ENCODE measurements at regions not wholly inside any gene's neighbourhood (a gene's known extent, or its start where the extent isn't known, plus 50 kb on each side); places are given as distances from the start of the nearest gene placed in this dataset.

DNA sequence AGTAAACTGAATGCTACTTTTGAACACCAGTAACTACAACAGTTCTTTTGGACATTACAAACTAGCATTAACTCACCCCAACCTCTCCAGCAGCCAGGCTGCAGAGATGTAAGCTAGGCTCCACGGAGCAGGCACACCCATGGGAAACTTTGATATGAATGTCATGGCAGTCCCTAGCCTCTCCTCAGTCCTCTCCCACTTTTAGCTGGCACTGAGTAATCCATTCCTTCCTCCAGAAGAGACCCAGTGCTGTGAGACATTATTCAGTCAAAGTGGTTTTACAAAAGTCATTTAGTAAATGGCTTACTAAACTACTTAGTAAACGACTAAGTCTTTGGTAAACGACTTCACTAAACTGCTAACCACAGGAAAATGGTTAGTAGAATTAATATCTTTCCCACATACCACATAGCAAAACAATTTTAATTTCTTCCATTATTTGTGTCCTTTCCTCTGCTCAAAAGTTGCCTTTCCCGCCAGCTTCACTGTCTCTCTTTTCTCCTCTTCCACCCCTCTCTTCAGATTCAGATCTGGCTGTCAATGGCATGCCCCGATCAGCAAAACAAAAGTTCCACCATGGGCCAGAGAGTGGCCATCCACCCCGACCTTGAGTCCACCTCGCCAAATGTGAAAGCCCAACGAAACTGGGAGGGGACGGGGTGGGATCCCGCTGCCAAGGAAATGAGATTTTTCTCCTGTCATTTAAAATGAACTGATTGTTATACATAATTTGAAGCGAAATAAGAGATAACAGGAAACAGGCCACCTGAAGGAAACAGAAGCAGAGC lies 67.5 kb upstream of the TJP1 start:
- CTCF ChIA-PET, result interaction anchor here (0.6 to 1.9 kb wide), 3 partner anchors 36 to 1986 kb away, joined by 3 to 5 read pairs (median 3); no protein-coding TSS in a partner anchor

DNA sequence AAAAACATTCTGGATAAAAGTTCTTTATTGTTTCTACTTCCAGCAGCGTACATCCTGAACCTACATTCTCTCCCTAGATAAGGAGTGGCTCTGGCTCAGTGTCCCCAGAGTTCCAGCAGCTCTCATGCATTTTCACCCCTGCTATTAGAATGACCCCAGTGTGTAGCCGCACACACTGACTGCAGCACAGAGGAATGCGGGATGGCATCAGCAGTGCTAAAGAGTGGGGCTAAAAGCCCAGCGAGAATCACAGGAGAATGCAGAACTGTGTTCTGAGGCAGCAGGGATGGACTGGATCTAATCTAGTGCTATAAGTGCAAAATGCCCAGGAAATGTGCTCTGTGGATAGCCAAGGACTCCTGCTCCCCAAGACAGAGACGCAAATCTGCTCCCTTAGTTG lies 66.4 kb upstream of the TJP1 start:
- no peak overlapping the region for H3K4me3 ChIP-seq (ENCODE audit: low read depth in 2 of 2, low read length in 1 of 2)
- ChIA-PET POLR2A (no interaction called here), CTCF (interaction anchor here (1.2 kb wide), 1 partner anchor 143 kb away, joined by 3 read pairs; no protein-coding TSS in a partner anchor)
- H3K9me3 ChIP-seq, result no peaks in the 10 kb centered on the region
- H3K27me3 ChIP-seq (ENCODE audit: insufficient read depth), result no peaks in the 10 kb centered on the region
- no peaks in the 10 kb centered on the region for H3K79me2 ChIP-seq (ENCODE audit: insufficient read depth)
- peaks cover 0 to 12% of the 10 kb centered on the region in 2 experiments; a peak in 2 of 4 replicates for H3K4me1 ChIP-seq (ENCODE audit: control insufficient read depth in 1 of 2, insufficient read depth in 2 of 2, low read depth in 1 of 2, low read length in 1 of 2)
- H3K9ac ChIP-seq, result no peak overlapping the region
- no peak overlapping the region for H2AFZ ChIP-seq (ENCODE audit: low read depth)
- H3K27ac ChIP-seq (ENCODE audit: low read depth in 2 of 2, low read length in 1 of 2), result no peak overlapping the region
- no peaks in the 10 kb centered on the region for H3K36me3 ChIP-seq (replicated peaks in 1 of 2; ENCODE audit: control insufficient read depth in 1 of 2, insufficient read depth in 2 of 2, low read length in 1 of 2)
- H4K20me1 ChIP-seq (ENCODE audit: insufficient read depth), result no peaks in the 10 kb centered on the region
- H3F3A ChIP-seq (replicated peaks; ENCODE audit: insufficient read depth), result no peaks in the 10 kb centered on the region
- 69% methylated on average over 5 of the region's 5 CpGs for WGBS (ENCODE audit: low lambda C conversion rate)
- no peak for DNase-seq
- no peaks in the 10 kb centered on the region for H3K9me2 ChIP-seq
- no peak overlapping the region for H3K4me2 ChIP-seq
- TF ChIP-seq POLR2AphosphoS5 (IDR thresholded peaks at IDR 0.05; ENCODE audit: low read depth, low read length), result no peak
- no peak for TF ChIP-seq SMC3 (IDR thresholded peaks at IDR 0.05; ENCODE audit: low read depth, low read length)
- no peak for TF ChIP-seq SIN3A (IDR thresholded peaks at IDR 0.05; ENCODE audit: borderline replicate concordance, low read depth, low read length)
- no peak for TF ChIP-seq TAF1 (IDR thresholded peaks at IDR 0.05; ENCODE audit: borderline replicate concordance, low read depth, low read length)
- TF ChIP-seq CHD2 (IDR thresholded peaks at IDR 0.05; ENCODE audit: low read length, partially characterized antibody), result no peak
- TF ChIP-seq, protein P1, sequence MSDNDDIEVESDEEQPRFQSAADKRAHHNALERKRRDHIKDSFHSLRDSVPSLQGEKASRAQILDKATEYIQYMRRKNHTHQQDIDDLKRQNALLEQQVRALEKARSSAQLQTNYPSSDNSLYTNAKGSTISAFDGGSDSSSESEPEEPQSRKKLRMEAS (IDR thresholded peaks at IDR 0.05; ENCODE audit: low read depth), result no peak
- TF ChIP-seq, protein P2, sequence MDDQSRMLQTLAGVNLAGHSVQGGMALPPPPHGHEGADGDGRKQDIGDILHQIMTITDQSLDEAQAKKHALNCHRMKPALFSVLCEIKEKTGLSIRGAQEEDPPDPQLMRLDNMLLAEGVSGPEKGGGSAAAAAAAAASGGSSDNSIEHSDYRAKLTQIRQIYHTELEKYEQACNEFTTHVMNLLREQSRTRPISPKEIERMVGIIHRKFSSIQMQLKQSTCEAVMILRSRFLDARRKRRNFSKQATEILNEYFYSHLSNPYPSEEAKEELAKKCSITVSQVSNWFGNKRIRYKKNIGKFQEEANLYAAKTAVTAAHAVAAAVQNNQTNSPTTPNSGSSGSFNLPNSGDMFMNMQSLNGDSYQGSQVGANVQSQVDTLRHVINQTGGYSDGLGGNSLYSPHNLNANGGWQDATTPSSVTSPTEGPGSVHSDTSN (IDR thresholded peaks at IDR 0.05), result no peak
- no peak for TF ChIP-seq JUND (IDR thresholded peaks at IDR 0.05)
- TF ChIP-seq, protein P3, sequence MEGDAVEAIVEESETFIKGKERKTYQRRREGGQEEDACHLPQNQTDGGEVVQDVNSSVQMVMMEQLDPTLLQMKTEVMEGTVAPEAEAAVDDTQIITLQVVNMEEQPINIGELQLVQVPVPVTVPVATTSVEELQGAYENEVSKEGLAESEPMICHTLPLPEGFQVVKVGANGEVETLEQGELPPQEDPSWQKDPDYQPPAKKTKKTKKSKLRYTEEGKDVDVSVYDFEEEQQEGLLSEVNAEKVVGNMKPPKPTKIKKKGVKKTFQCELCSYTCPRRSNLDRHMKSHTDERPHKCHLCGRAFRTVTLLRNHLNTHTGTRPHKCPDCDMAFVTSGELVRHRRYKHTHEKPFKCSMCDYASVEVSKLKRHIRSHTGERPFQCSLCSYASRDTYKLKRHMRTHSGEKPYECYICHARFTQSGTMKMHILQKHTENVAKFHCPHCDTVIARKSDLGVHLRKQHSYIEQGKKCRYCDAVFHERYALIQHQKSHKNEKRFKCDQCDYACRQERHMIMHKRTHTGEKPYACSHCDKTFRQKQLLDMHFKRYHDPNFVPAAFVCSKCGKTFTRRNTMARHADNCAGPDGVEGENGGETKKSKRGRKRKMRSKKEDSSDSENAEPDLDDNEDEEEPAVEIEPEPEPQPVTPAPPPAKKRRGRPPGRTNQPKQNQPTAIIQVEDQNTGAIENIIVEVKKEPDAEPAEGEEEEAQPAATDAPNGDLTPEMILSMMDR (IDR thresholded peaks at IDR 0.05), result no peak
- no peak for TF ChIP-seq ELF1 (IDR thresholded peaks at IDR 0.05)
- TF ChIP-seq, protein P4, sequence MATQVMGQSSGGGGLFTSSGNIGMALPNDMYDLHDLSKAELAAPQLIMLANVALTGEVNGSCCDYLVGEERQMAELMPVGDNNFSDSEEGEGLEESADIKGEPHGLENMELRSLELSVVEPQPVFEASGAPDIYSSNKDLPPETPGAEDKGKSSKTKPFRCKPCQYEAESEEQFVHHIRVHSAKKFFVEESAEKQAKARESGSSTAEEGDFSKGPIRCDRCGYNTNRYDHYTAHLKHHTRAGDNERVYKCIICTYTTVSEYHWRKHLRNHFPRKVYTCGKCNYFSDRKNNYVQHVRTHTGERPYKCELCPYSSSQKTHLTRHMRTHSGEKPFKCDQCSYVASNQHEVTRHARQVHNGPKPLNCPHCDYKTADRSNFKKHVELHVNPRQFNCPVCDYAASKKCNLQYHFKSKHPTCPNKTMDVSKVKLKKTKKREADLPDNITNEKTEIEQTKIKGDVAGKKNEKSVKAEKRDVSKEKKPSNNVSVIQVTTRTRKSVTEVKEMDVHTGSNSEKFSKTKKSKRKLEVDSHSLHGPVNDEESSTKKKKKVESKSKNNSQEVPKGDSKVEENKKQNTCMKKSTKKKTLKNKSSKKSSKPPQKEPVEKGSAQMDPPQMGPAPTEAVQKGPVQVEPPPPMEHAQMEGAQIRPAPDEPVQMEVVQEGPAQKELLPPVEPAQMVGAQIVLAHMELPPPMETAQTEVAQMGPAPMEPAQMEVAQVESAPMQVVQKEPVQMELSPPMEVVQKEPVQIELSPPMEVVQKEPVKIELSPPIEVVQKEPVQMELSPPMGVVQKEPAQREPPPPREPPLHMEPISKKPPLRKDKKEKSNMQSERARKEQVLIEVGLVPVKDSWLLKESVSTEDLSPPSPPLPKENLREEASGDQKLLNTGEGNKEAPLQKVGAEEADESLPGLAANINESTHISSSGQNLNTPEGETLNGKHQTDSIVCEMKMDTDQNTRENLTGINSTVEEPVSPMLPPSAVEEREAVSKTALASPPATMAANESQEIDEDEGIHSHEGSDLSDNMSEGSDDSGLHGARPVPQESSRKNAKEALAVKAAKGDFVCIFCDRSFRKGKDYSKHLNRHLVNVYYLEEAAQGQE (IDR thresholded peaks at IDR 0.05; ENCODE audit: low read depth, low read length), result no peak
- TF ChIP-seq MEF2A (IDR thresholded peaks at IDR 0.05; ENCODE audit: borderline replicate concordance, low read depth), result no peak

More for the DNA sequence above, 67.5 kb upstream of the TJP1 start:
- Histone ChIP-seq H2AFZ (ENCODE audit: low read depth) (no peak overlapping the region), H3K4me3 (ENCODE audit: low read depth in 2 of 2, low read length in 1 of 2) (no peak overlapping the region), H3K4me2 (no peak overlapping the region), H3K27me3 (ENCODE audit: insufficient read depth) (no peaks in the 10 kb centered on the region), H4K20me1 (ENCODE audit: insufficient read depth) (no peaks in the 10 kb centered on the region), H3K79me2 (ENCODE audit: insufficient read depth) (no peaks in the 10 kb centered on the region), H3K36me3 (replicated peaks in 1 of 2; ENCODE audit: control insufficient read depth in 1 of 2, insufficient read depth in 2 of 2, low read length in 1 of 2) (no peaks in the 10 kb centered on the region), H3K4me1 (ENCODE audit: control insufficient read depth in 1 of 2, insufficient read depth in 2 of 2, low read depth in 1 of 2, low read length in 1 of 2) (peaks cover 0 to 12% of the 10 kb centered on the region in 2 experiments; a peak in 2 of 4 replicates), H3F3A (replicated peaks; ENCODE audit: insufficient read depth) (no peaks in the 10 kb centered on the region), H3K9ac (no peak overlapping the region), H3K9me3 (no peaks in the 10 kb centered on the region), H3K27ac (ENCODE audit: low read depth in 2 of 2, low read length in 1 of 2) (no peak overlapping the region), H3K9me2 (no peaks in the 10 kb centered on the region)
- POLR2A ChIA-PET, result no interaction called here
- TF ChIP-seq, protein P1 (IDR thresholded peaks at IDR 0.05; ENCODE audit: low read depth), result no peak
- TF ChIP-seq RCOR1 (IDR thresholded peaks at IDR 0.05; ENCODE audit: low read length) (no peak), SIN3A (IDR thresholded peaks at IDR 0.05; ENCODE audit: borderline replicate concordance, low read depth, low read length) (no peak), ELF1 (IDR thresholded peaks at IDR 0.05) (no peak), FOXM1 (IDR thresholded peaks at IDR 0.05; ENCODE audit: low read depth) (no peak), TCF12 (IDR thresholded peaks at IDR 0.05) (no peak), EZH2phosphoT487 (IDR thresholded peaks at IDR 0.05; ENCODE audit: borderline replicate concordance, low read depth) (no peak), JUND (IDR thresholded peaks at IDR 0.05) (no peak), CHD2 (IDR thresholded peaks at IDR 0.05; ENCODE audit: low read length, partially characterized antibody) (no peak), YY1 (IDR thresholded peaks at IDR 0.05; ENCODE audit: low read depth) (no peak)
- TF ChIP-seq, protein P5, sequence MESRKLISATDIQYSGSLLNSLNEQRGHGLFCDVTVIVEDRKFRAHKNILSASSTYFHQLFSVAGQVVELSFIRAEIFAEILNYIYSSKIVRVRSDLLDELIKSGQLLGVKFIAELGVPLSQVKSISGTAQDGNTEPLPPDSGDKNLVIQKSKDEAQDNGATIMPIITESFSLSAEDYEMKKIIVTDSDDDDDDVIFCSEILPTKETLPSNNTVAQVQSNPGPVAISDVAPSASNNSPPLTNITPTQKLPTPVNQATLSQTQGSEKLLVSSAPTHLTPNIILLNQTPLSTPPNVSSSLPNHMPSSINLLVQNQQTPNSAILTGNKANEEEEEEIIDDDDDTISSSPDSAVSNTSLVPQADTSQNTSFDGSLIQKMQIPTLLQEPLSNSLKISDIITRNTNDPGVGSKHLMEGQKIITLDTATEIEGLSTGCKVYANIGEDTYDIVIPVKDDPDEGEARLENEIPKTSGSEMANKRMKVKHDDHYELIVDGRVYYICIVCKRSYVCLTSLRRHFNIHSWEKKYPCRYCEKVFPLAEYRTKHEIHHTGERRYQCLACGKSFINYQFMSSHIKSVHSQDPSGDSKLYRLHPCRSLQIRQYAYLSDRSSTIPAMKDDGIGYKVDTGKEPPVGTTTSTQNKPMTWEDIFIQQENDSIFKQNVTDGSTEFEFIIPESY (IDR thresholded peaks at IDR 0.05; ENCODE audit: borderline replicate concordance, low read depth), result no peak
- DNase-seq, result no peak
- WGBS (ENCODE audit: low lambda C conversion rate), result 66% methylated on average over 11 of the region's 11 CpGs
